Astrocyte (in vitro differentiated cells and primary cell): ENCODE measurements at regions not wholly inside any gene's neighbourhood (a gene's known extent, or its start where the extent isn't known, plus 50 kb on each side); places are given as distances from the start of the nearest gene placed in this dataset.

Experiments used
- DNase-seq: peaks from one replicate; pipeline ENCODE4 v3.0.0-alpha.2; 2010; ENCODE audit warnings: low read depth
- FAIRE-seq: peaks from 2 replicates; lab custom pipeline; 2011; peaks lifted over from hg19 to GRCh38; lab: Jason Lieb, UNC
- H2AFZ ChIP-seq: 2 replicates; pipeline ENCODE4 v1.6.0; 2012; ENCODE audit warnings: low read depth, low read length, inconsistent platforms
- H3K27ac ChIP-seq: 2 replicates; pipeline ENCODE4 v1.5.1; 2011; ENCODE audit warnings: low read depth, low read length, inconsistent platforms
- H3K27me3 ChIP-seq: 2 replicates; pipeline ENCODE4 v1.6.0; 2011; ENCODE audit warnings: low read length, inconsistent platforms; ENCODE audit not compliant: insufficient read depth
- H3K36me3 ChIP-seq: 2 replicates; pipeline ENCODE4 v1.5.1; 2011; ENCODE audit warnings: low read length, inconsistent platforms; ENCODE audit not compliant: insufficient read depth
- H3K4me1 ChIP-seq: 2 replicates; pipeline ENCODE4 v1.5.1; 2011; ENCODE audit warnings: low read length, inconsistent platforms; ENCODE audit not compliant: insufficient read depth
- H3K4me2 ChIP-seq: 2 replicates; pipeline ENCODE4 v1.6.0; 2012; ENCODE audit warnings: low read length, inconsistent platforms
- H3K4me3 ChIP-seq: 2 replicates; pipeline ENCODE4 v1.5.1; 2011; ENCODE audit warnings: low read depth, mild to moderate bottlenecking, low read length, inconsistent platforms; ENCODE audit not compliant: insufficient read depth
- H3K79me2 ChIP-seq: 2 replicates; pipeline ENCODE4 v1.6.0; 2012; ENCODE audit warnings: mild to moderate bottlenecking, low read length, inconsistent platforms; ENCODE audit not compliant: insufficient read depth
- H3K9ac ChIP-seq: 2 replicates; pipeline ENCODE4 v1.6.0; 2012; ENCODE audit warnings: mild to moderate bottlenecking, low read length, inconsistent platforms
- H3K9me3 ChIP-seq: 2 replicates; pipeline ENCODE4 v1.5.1; 2012; ENCODE audit warnings: low read depth, mild to moderate bottlenecking, low read length, inconsistent platforms; ENCODE audit not compliant: insufficient read depth
- H4K20me1 ChIP-seq: 2 replicates; pipeline ENCODE4 v1.6.0; 2012; ENCODE audit warnings: low read length, inconsistent platforms; ENCODE audit not compliant: insufficient read depth
- H3K27ac Mint-ChIP-seq: one replicate; pipeline ENCODE4 v1.8.0; 2021; ENCODE audit warnings: mild to moderate bottlenecking, mixed read lengths; ENCODE audit not compliant: unreplicated experiment
- H3K27me3 Mint-ChIP-seq: one replicate; pipeline ENCODE4 v1.8.0; 2021; ENCODE audit warnings: low read depth, mixed read lengths; ENCODE audit not compliant: unreplicated experiment
- H3K36me3 Mint-ChIP-seq: one replicate; pipeline ENCODE4 v1.8.0; 2021; ENCODE audit warnings: low read depth, mixed read lengths; ENCODE audit not compliant: unreplicated experiment
- H3K4me1 Mint-ChIP-seq: one replicate; pipeline ENCODE4 v1.8.0; 2021; ENCODE audit warnings: low read depth, mixed read lengths; ENCODE audit not compliant: unreplicated experiment
- H3K4me3 Mint-ChIP-seq: one replicate; pipeline ENCODE4 v1.8.0; 2021; ENCODE audit warnings: mild to moderate bottlenecking, moderate library complexity, mixed read lengths; ENCODE audit not compliant: unreplicated experiment
- H3K9me3 Mint-ChIP-seq: one replicate; pipeline ENCODE4 v1.8.0; 2021; ENCODE audit warnings: mild to moderate bottlenecking, mixed read lengths; ENCODE audit not compliant: unreplicated experiment
- EZH2 ChIP-seq: IDR thresholded peaks from 2 replicates; pipeline ENCODE4 v1.6.1; 2012; ENCODE audit warnings: mild to moderate bottlenecking, low read length, inconsistent platforms; ENCODE audit not compliant: insufficient read depth
- TF ChIP-seq, protein P1 (sequence below): IDR thresholded peaks from 2 replicates; pipeline ENCODE4 v1.5.1; 2011; ENCODE audit warnings: low read depth, mild to moderate bottlenecking, inconsistent platforms, low read length, moderate library complexity; ENCODE audit not compliant: insufficient read depth

DNA sequence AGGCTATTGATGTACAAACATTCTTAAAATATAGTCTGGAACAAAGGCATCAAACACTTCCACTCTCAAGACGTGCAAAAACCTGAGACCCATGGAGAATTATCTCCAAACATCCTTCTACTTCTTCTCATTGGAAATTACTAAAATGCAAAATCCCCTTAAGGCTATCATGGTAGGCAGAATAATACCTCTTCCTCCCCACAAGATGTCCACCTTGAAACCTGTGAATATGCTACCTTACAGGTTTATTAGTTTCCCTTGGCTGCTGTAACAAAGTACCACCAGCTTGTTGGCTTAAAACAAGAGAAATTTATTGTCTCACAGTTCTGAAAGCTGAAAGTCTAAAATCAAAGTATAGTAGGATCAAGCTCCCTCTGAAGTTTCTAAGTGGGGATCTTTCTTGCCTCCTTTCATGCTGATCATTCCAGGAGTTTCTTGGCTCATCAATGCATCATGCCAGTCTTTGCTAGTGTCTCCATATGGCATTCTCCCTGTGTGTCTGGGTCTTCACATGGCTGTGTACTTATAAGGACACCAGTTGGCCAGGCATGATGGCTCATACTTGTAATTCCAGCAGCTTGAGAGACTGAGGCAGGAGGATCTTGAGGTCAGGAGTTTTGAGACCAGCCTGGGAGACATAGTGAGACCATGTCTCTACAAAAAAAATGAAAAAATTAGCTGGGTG, 163.7 kb upstream of the NCK2 start:
- Histone ChIP-seq H3K9ac (no peak overlapping the region), H3K4me3 (no peak overlapping the region), H3K27ac (no peak overlapping the region), H3K4me1 (peaks cover 4% of the 10 kb centered on the region), H4K20me1 (no peaks in the 10 kb centered on the region), H3K9me3 (no peaks in the 10 kb centered on the region), H3K27me3 (no peaks in the 10 kb centered on the region), H3K79me2 (no peaks in the 10 kb centered on the region), H3K4me2 (no peak overlapping the region), H2AFZ (no peak overlapping the region), H3K36me3 (no peaks in the 10 kb centered on the region)
- Mint-ChIP-seq H3K4me1 (peaks cover 27% of the 10 kb centered on the region), H3K36me3 (no peaks in the 10 kb centered on the region), H3K4me3 (no peak overlapping the region), H3K27ac (no peak overlapping the region), H3K27me3 (peaks cover 4% of the 10 kb centered on the region), H3K9me3 (no peaks in the 10 kb centered on the region)
- TF ChIP-seq EZH2 = no peak
- TF ChIP-seq, protein P1, sequence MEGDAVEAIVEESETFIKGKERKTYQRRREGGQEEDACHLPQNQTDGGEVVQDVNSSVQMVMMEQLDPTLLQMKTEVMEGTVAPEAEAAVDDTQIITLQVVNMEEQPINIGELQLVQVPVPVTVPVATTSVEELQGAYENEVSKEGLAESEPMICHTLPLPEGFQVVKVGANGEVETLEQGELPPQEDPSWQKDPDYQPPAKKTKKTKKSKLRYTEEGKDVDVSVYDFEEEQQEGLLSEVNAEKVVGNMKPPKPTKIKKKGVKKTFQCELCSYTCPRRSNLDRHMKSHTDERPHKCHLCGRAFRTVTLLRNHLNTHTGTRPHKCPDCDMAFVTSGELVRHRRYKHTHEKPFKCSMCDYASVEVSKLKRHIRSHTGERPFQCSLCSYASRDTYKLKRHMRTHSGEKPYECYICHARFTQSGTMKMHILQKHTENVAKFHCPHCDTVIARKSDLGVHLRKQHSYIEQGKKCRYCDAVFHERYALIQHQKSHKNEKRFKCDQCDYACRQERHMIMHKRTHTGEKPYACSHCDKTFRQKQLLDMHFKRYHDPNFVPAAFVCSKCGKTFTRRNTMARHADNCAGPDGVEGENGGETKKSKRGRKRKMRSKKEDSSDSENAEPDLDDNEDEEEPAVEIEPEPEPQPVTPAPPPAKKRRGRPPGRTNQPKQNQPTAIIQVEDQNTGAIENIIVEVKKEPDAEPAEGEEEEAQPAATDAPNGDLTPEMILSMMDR = no peak
- no peak for FAIRE-seq
- no peak for DNase-seq

GRCh38 chr2:105580216-105580615, 164.5 kb upstream of the NCK2 start:
- Histone ChIP-seq H3K4me3 (no peak overlapping the region), H3K4me1 (peaks cover 4% of the 10 kb centered on the region), H3K27ac (no peak overlapping the region), H3K79me2 (no peaks in the 10 kb centered on the region), H3K9ac (no peak overlapping the region), H3K36me3 (no peaks in the 10 kb centered on the region), H3K9me3 (no peaks in the 10 kb centered on the region), H3K4me2 (no peak overlapping the region), H3K27me3 (peaks cover 3% of the 10 kb centered on the region), H4K20me1 (no peaks in the 10 kb centered on the region), H2AFZ (no peak overlapping the region)
- TF ChIP-seq, protein P1 = no peak
- FAIRE-seq = no peak
- Mint-ChIP-seq H3K4me1 (peaks cover 27% of the 10 kb centered on the region), H3K4me3 (no peak overlapping the region), H3K27me3 (peaks cover 5% of the 10 kb centered on the region), H3K36me3 (no peaks in the 10 kb centered on the region), H3K27ac (no peak overlapping the region), H3K9me3 (peaks cover 1% of the 10 kb centered on the region)
- no peak for DNase-seq

- no peak overlapping the region for H3K4me3 Mint-ChIP-seq
- Histone ChIP-seq H3K36me3 (no peaks in the 10 kb centered on the region), H3K4me1 (peaks cover 4% of the 10 kb centered on the region), H3K79me2 (no peaks in the 10 kb centered on the region), H4K20me1 (no peaks in the 10 kb centered on the region), H3K27ac (no peak overlapping the region), H2AFZ (no peak overlapping the region), H3K4me3 (no peak overlapping the region), H3K4me2 (no peak overlapping the region), H3K9me3 (no peaks in the 10 kb centered on the region), H3K27me3 (peaks cover 8% of the 10 kb centered on the region), H3K9ac (no peak overlapping the region)
- DNase-seq (no peak), FAIRE-seq (no peak)
- no peaks in the 10 kb centered on the region for H3K36me3 Mint-ChIP-seq
- H3K4me1 Mint-ChIP-seq = peaks cover 17% of the 10 kb centered on the region
- peaks cover 3% of the 10 kb centered on the region for H3K9me3 Mint-ChIP-seq
- peaks cover 10% of the 10 kb centered on the region for H3K27me3 Mint-ChIP-seq
- TF ChIP-seq, protein P1 = no peak
- TF ChIP-seq EZH2 = no peak
- H3K27ac Mint-ChIP-seq = no peak overlapping the region
Measured at GRCh38 chr2:105578166-105578565, 166.5 kb upstream of the NCK2 start.
